ENCODE measurements at regions not wholly inside any gene's neighbourhood (a gene's known extent, or its start where the extent isn't known, plus 50 kb on each side); places are given as distances from the start of the nearest gene placed in this dataset.
"Not testable (repeated sequence)": the region's sequence is repeated elsewhere in the genome, so short reads cannot be mapped to it uniquely, and the experiment has no call there.

GRCh38 chr11:26937386-26937785, 56.5 kb upstream of the FIBIN start:
- DNase-seq (ENCODE audit: extremely low spot score, unreplicated experiment), result no peak
- Mint-ChIP-seq H3K9me3 (ENCODE audit: unreplicated experiment) (peaks cover 21% of the 10 kb centered on the region), H3K27me3 (ENCODE audit: unreplicated experiment) (no peaks in the 10 kb centered on the region), H3K4me3 (ENCODE audit: unreplicated experiment) (no peak overlapping the region), H3K36me3 (ENCODE audit: unreplicated experiment) (peaks cover 12% of the 10 kb centered on the region), H3K4me1 (ENCODE audit: unreplicated experiment) (peaks cover 2% of the 10 kb centered on the region), H3K27ac (ENCODE audit: unreplicated experiment) (no peak overlapping the region)
- no peak for TF ChIP-seq CTCF (IDR thresholded peaks at IDR 0.05)

GRCh38 chr11:26940501-26940900, 53.4 kb upstream of the FIBIN start:
- not testable (repeated sequence) for H3K27ac Mint-ChIP-seq (ENCODE audit: unreplicated experiment); DNase-seq (ENCODE audit: extremely low spot score, unreplicated experiment); H3K4me3 Mint-ChIP-seq (ENCODE audit: unreplicated experiment); H3K27me3 Mint-ChIP-seq (ENCODE audit: unreplicated experiment)
- Mint-ChIP-seq H3K36me3 (ENCODE audit: unreplicated experiment) (peaks cover 12% of the 10 kb centered on the region), H3K9me3 (ENCODE audit: unreplicated experiment) (peaks cover 24% of the 10 kb centered on the region), H3K4me1 (ENCODE audit: unreplicated experiment) (peaks cover 18% of the 10 kb centered on the region)

- H3K27ac Mint-ChIP-seq (ENCODE audit: unreplicated experiment), result no peak overlapping the region
- no peak for DNase-seq (ENCODE audit: extremely low spot score, unreplicated experiment)
- peaks cover 30% of the 10 kb centered on the region for H3K9me3 Mint-ChIP-seq (ENCODE audit: unreplicated experiment)
- no peak for TF ChIP-seq CTCF (IDR thresholded peaks at IDR 0.05)
- H3K36me3 Mint-ChIP-seq (ENCODE audit: unreplicated experiment), result peaks cover 12% of the 10 kb centered on the region
- peaks cover 36% of the 10 kb centered on the region for H3K4me1 Mint-ChIP-seq (ENCODE audit: unreplicated experiment)
- H3K27me3 Mint-ChIP-seq (ENCODE audit: unreplicated experiment), result no peaks in the 10 kb centered on the region
- H3K4me3 Mint-ChIP-seq (ENCODE audit: unreplicated experiment), result no peak overlapping the region
These were observed 51.6 kb upstream of the FIBIN start for GRCh38 chr11:26942356-26942755.

GRCh38 chr11:26943636-26944035, 50.3 kb upstream of the FIBIN start:
- peaks cover 30% of the 10 kb centered on the region for H3K9me3 Mint-ChIP-seq (ENCODE audit: unreplicated experiment)
- TF ChIP-seq CTCF (IDR thresholded peaks at IDR 0.05), result no peak
- H3K27ac Mint-ChIP-seq (ENCODE audit: unreplicated experiment), result peak overlapping the region; percentile 21
- no peak for DNase-seq (ENCODE audit: extremely low spot score, unreplicated experiment)
- no peak overlapping the region for H3K4me3 Mint-ChIP-seq (ENCODE audit: unreplicated experiment)
- peaks cover 48% of the 10 kb centered on the region for H3K4me1 Mint-ChIP-seq (ENCODE audit: unreplicated experiment)
- H3K27me3 Mint-ChIP-seq (ENCODE audit: unreplicated experiment), result no peaks in the 10 kb centered on the region
- peaks cover 12% of the 10 kb centered on the region for H3K36me3 Mint-ChIP-seq (ENCODE audit: unreplicated experiment)
